T-helper 17 cell (primary cell): ENCODE measurements at regions not wholly inside any gene's neighbourhood (a gene's known extent, or its start where the extent isn't known, plus 50 kb on each side); places are given as distances from the start of the nearest gene placed in this dataset.

Source experiments
- ATAC-seq: fragments of 150-1000 bp; cut with Tn5 transposase; 2 replicates; pipeline ENCODE4 v1.10.0; 2021; ENCODE audit warnings: mild to moderate bottlenecking, moderate library complexity
- DNase-seq, 3 donors: peaks; one replicate each; pipeline versions ENCODE4 v3.0.0 to v3.0.0-alpha.2; 2020 to 2021
- H3K9me3 ChIP-seq: one replicate; pipeline ENCODE4 v1.7.0; 2013; ENCODE audit warnings: low read length, mild to moderate bottlenecking; ENCODE audit not compliant: control insufficient read depth, poor library complexity, severe bottlenecking
- H3K27ac Mint-ChIP-seq: one replicate; pipeline ENCODE4 v1.8.0; 2022; ENCODE audit warnings: mild to moderate bottlenecking, moderate library complexity, mixed read lengths
- H3K27me3 Mint-ChIP-seq: one replicate; pipeline ENCODE4 v1.8.0; 2022; ENCODE audit warnings: mixed read lengths
- H3K36me3 Mint-ChIP-seq: one replicate; pipeline ENCODE4 v1.8.0; 2022; ENCODE audit warnings: low read depth, mixed read lengths
- H3K4me1 Mint-ChIP-seq: one replicate; pipeline ENCODE4 v1.8.0; 2022; ENCODE audit warnings: mild to moderate bottlenecking, mixed read lengths
- H3K4me3 Mint-ChIP-seq: one replicate; pipeline ENCODE4 v1.8.0; 2022; ENCODE audit warnings: mild to moderate bottlenecking, moderate library complexity, mixed read lengths

DNA sequence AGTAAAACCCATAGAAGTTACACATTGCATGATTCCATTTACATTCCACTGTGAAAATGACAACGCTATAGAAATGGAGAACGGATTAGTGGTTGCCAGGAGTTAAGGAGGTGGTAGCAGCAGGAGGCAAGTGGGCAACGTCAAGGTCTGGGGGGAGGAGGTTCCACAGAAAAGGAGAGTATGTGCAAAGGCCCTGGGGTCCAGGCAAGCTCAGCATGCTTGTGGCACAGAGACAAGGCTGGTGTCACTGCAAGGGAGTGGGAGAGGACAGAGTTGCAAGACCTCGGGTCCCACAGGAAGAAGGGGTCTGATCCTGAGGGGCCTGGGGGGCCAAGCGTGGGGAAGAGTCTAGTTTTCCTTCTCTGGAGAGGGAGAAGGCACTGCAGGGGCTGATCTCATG, 240.8 kb downstream of the MN1 start:
- ATAC-seq (no peak), DNase-seq (no peak)
- Mint-ChIP-seq H3K36me3 (no peaks in the 10 kb centered on the region), H3K27ac (no peak overlapping the region), H3K4me1 (no peaks in the 10 kb centered on the region), H3K27me3 (no peaks in the 10 kb centered on the region), H3K4me3 (no peak overlapping the region)
- H3K9me3 ChIP-seq, result no peaks in the 10 kb centered on the region

DNA sequence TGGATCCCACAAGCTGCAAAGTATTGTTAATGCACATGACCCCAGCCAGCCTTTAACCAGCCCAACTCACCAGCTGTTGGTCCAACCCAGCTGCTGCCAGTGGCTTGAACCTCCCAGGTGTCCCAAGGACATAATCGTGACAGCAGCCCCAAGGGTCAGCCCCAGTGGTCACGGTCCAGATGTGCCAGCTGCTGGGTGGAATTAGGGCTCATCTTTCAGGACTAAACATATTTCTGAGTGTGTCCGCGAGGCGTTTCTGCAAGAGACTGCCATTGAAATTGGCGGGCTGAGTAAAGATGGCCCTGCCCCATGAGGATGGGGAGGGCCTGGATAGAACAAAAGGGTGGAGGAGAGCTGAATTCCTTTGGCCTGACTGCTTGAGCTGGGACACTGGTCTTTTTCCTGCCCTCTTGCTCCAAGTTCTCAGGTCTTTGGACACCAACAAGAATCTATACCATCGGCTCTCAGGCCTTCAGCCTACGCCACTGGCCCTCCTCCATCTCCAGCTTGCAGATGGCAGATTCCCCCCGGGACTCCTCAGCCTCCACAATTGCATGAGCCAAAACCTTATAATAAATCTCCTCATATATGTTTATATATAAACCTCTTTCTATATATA, 240.2 kb downstream of the MN1 start:
- H3K4me1 Mint-ChIP-seq, result no peaks in the 10 kb centered on the region

DNA sequence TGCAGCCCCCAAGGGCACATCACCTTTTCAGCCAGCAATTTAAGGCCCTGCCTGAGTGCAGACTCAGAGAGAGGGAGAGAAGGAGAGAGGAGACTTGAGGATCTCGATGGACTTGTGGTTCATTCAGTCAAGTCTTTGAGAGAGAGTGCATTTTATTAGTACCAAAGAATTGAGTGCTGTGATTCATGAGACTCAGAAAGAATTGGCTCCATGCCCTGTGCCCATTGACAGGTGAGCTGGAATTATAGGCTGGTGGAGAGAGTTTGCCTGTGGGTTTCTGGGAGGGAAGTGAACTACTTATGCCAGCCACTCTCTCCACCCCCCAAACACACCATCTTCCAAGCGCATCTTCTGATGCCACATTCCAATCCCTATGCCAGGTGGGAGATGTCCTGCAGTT, 236.8 kb downstream of the MN1 start:
- H3K27ac Mint-ChIP-seq, result no peak overlapping the region
- peaks cover 2% of the 10 kb centered on the region for H3K36me3 Mint-ChIP-seq
- ATAC-seq (no peak), DNase-seq (no peak)
- H3K27me3 Mint-ChIP-seq, result no peaks in the 10 kb centered on the region
- no peaks in the 10 kb centered on the region for H3K9me3 ChIP-seq
- H3K4me3 Mint-ChIP-seq, result no peak overlapping the region
- no peaks in the 10 kb centered on the region for H3K4me1 Mint-ChIP-seq

More for the DNA sequence above, 240.2 kb downstream of the MN1 start:
- H3K9me3 ChIP-seq, result no peaks in the 10 kb centered on the region
- Mint-ChIP-seq H3K27me3 (no peaks in the 10 kb centered on the region), H3K36me3 (no peaks in the 10 kb centered on the region), H3K27ac (no peak overlapping the region), H3K4me3 (no peak overlapping the region)
- ATAC-seq, result no peak
- DNase-seq, result no peak

DNA sequence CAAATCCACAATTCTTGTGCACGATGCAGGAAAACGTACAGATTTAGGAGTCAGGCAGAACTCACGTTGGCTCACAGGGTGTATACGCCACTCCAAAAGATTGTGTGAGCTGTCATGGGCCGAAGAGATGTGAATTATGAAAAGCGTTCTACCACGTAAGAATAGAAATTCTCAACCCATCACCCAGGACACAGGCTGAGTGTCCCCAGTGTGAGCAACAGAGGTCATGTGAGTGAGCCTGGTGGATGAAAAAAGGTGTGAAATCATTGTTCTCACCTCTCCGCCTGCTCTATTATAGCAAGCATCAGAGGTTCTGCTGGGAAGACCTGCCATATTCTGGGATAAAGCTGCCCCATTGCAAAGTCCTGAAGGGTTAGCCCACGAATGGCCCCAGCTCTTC, 235.0 kb downstream of the MN1 start:
- peaks cover 2% of the 10 kb centered on the region for H3K36me3 Mint-ChIP-seq
- no peaks in the 10 kb centered on the region for H3K27me3 Mint-ChIP-seq
- ATAC-seq (no peak), DNase-seq (no peak)
- no peaks in the 10 kb centered on the region for H3K9me3 ChIP-seq
- no peaks in the 10 kb centered on the region for H3K4me1 Mint-ChIP-seq
- H3K27ac Mint-ChIP-seq, result no peak overlapping the region
- H3K4me3 Mint-ChIP-seq, result no peak overlapping the region

DNA sequence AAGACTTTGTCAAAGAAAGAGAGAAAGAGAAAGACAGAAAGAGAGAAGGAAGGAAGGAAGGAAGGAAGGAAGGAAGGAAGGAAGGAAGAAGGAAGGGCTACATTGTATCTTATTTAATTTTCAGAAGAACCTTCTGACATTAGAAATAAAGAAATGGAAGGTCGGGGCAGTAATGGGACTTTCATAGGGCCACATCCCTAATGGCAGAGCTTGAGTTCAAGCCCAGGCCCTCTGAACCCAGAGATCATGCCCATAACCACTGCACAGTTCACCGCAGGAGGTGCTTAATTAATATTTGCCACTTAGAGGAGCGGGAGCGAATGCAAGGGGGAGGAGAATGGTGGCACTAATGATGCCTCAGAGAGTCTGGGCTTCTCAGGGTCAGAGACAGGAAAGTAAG, 233.3 kb downstream of the MN1 start:
- H3K4me3 Mint-ChIP-seq, result peak overlapping the region; percentile 46
- H3K27ac Mint-ChIP-seq, result no peak overlapping the region
- peaks cover 7% of the 10 kb centered on the region for H3K27me3 Mint-ChIP-seq
- DNase-seq, result no peak
- H3K9me3 ChIP-seq, result no peaks in the 10 kb centered on the region
- ATAC-seq, result no peak
- H3K4me1 Mint-ChIP-seq, result no peaks in the 10 kb centered on the region
- H3K36me3 Mint-ChIP-seq, result peaks cover 2% of the 10 kb centered on the region

DNA sequence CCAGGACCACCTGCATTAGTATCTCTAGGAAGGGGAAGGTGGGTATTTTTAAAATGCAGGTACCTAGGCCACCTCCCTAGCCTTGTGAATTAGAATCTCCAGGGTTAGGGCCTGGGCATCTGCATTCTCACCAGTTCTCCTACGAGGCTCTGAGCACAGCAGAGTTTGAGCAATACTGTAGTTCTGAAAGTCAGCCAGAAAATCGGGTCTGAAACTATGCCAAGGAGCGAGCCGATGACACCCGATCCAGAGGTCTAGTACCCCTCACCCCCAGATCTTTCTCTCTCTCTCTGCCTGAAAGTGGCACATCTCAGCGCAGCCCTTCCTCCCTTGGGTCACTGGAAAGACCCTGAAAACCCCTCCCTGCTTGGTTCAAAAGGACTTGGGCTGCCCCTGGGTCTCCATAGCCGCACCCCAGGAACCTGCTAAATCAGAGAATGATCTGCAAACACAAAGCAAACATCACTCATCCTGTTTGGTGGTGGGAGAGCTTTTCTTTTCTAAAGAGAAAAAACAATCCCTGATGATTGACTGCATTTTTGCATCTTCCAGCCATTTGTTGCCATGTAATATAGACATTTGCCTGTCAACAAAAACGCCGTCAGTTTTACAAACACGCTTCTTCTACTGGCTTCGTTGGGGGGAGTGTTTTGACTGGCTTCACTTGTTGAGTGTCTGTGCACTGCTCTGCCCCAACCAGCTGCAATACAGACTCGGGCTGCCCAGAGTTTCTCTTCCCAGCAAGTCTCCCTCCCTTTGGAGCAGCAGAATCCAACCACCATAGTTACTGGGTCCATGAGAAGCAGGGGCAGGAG, 229.9 kb downstream of the MN1 start:
- Mint-ChIP-seq H3K27me3 (peaks cover 21% of the 10 kb centered on the region), H3K27ac (no peak overlapping the region), H3K4me1 (no peaks in the 10 kb centered on the region), H3K36me3 (peaks cover 2% of the 10 kb centered on the region), H3K4me3 (no peak overlapping the region)
- DNase-seq (no peak), ATAC-seq (no peak)
- no peaks in the 10 kb centered on the region for H3K9me3 ChIP-seq

DNA sequence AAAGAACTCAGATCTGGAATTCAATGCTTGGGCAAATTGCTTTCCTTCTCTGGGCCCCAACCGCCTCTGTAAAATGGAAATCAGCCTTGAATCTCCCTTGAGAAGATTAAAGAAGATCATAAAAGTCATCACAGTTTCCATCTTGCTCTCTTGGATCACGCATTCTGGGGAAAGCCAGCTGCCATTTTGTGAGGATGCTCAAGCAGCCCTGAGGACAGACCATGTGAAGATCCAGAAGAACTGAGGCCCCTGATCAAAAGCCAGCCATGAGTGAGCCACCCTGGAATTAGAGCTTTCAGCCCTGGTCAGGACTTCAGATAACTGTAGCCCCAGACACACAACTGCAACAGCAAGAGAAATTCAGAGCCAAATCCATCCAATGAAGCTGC, 229.3 kb downstream of the MN1 start:
- no peak for ATAC-seq
- H3K4me3 Mint-ChIP-seq, result no peak overlapping the region

DNA sequence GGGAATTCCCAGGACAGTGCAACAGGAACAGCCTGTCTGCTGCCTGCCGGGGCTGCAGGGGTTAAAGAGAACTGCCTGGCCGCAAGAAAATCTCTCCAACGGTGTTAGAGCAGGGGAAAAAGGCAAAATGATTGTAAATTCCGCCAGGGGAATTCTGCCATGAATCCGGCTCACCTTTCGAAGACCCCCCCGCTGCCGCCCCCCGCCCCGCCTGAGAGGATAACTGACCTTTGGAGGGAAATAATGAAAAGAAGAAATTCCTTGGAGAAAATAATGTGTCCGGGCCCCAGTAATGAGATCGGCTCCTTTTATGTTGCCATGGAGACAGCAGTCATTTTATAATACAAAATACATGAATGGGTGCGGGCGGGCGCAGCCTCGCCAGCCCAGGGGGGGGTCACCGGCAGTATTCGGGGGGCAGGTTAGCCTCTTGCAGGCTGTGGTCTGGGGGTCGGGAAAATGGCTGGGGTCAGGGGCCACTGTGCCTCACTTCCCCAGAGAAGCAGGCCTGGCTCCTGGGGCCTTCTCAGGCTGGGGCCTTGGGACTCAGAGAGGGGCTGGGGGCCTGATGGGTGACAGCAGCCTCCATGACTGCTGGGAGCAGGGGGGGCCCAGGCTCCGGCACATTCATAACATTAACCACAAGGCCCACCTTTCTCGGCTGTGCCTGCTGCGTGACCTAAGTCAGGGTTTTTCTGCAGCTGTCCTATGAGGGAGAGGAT, 228.1 kb downstream of the MN1 start:
- no peaks in the 10 kb centered on the region for H3K4me1 Mint-ChIP-seq
- ATAC-seq (no peak), DNase-seq (no peak)
- H3K4me3 Mint-ChIP-seq, result no peak overlapping the region
- no peaks in the 10 kb centered on the region for H3K36me3 Mint-ChIP-seq
- H3K9me3 ChIP-seq, result no peaks in the 10 kb centered on the region
- H3K27me3 Mint-ChIP-seq, result peaks cover 21% of the 10 kb centered on the region
- H3K27ac Mint-ChIP-seq, result no peak overlapping the region

More for the DNA sequence above, 229.3 kb downstream of the MN1 start:
- no peak for DNase-seq
- Mint-ChIP-seq H3K27ac (no peak overlapping the region), H3K4me1 (no peaks in the 10 kb centered on the region), H3K27me3 (peaks cover 21% of the 10 kb centered on the region), H3K36me3 (peaks cover 2% of the 10 kb centered on the region)
- no peaks in the 10 kb centered on the region for H3K9me3 ChIP-seq

DNA sequence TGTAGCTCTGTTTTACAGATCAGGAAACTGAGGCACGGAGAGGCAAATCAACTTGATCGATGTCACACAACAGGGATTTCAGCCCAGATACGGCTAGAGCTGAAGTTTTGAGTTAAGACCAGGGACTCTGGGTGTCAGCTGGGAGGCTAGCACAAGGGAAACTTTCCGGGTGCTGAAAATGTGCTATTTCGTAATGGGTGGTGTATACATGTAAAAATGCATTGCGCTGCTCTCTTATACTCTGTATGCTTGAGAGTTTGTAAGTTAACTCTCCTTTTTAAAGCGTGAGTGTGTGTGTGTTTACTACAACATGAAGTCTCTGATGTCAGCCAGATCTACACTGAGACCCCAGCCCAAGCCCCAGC, 227.6 kb downstream of the MN1 start:
- Mint-ChIP-seq H3K27ac (no peak overlapping the region), H3K4me1 (no peaks in the 10 kb centered on the region), H3K4me3 (no peak overlapping the region), H3K36me3 (no peaks in the 10 kb centered on the region), H3K27me3 (peaks cover 23% of the 10 kb centered on the region)
- H3K9me3 ChIP-seq, result no peaks in the 10 kb centered on the region
- DNase-seq (no peak), ATAC-seq (no peak)

DNA sequence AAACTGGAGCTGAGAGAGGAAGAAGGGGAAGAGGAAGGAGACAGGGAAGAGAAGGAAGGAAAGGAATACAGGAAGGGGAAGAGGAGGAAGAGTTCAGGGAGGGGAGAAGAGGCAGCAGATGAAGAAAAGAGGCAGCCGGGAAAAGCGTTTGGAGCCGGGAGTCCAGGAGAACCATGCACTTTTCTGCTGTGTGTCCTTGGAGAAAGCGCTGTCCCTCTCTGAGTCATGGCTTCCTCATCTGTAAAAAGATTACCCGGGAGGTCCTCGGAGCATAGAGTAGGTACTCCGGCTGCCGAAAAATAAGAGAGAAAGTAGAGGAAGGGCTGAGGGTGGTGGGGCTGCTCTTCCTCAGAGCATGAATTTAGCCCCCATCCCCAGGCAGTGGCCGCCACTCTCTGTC, 226.9 kb downstream of the MN1 start:
- DNase-seq (no peak), ATAC-seq (no peak)
- H3K27ac Mint-ChIP-seq, result no peak overlapping the region
- no peak overlapping the region for H3K4me3 Mint-ChIP-seq
- peaks cover 29% of the 10 kb centered on the region for H3K27me3 Mint-ChIP-seq
- no peaks in the 10 kb centered on the region for H3K9me3 ChIP-seq
- H3K4me1 Mint-ChIP-seq, result no peaks in the 10 kb centered on the region
- H3K36me3 Mint-ChIP-seq, result no peaks in the 10 kb centered on the region

DNA sequence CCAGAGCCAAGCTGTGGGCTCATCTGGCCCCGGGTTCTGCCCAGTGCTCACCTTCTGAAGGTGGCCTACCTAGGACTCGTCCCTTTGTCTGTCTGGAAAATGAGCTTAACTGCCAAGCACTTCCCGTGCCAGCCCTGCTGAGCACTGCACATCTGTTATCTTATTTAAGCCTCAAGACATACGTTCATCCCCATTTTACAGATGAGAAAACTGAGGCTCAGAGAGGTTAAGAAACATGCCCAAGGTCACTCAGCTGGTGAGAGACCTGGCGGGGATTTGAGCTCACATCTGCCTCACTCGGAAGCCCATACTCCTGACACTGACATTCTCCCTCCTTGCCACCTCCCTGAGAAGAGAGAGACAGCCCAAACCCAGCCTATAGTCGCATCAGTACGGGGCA, 226.2 kb downstream of the MN1 start:
- Mint-ChIP-seq H3K27me3 (peaks cover 33% of the 10 kb centered on the region), H3K4me1 (no peaks in the 10 kb centered on the region), H3K27ac (no peak overlapping the region), H3K36me3 (no peaks in the 10 kb centered on the region), H3K4me3 (no peak overlapping the region)
- ATAC-seq (no peak), DNase-seq (no peak)
- H3K9me3 ChIP-seq, result no peaks in the 10 kb centered on the region

DNA sequence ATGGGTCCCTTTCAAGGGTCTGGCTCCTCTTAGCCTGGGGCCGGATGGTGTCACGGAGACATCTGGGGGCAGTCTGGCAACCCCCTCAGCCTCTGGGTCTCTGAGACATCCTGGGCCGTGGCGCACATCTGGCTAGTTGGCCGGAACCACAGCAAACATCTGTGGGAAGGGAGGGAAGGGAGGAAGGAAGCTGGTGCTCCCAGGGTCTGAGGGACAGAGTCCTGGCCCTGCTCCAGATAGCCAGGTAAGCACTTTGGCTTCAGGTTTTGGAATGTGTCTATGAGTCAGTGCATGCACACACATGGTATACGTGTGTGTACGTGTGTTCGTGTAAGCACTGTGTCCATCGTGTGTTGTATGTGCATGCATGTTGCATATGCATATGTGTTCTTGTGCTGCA, 225.1 kb downstream of the MN1 start:
- Mint-ChIP-seq H3K27me3 (peaks cover 44% of the 10 kb centered on the region), H3K36me3 (no peaks in the 10 kb centered on the region), H3K4me3 (no peak overlapping the region), H3K4me1 (no peaks in the 10 kb centered on the region), H3K27ac (no peak overlapping the region)
- ATAC-seq (no peak), DNase-seq (no peak)
- no peaks in the 10 kb centered on the region for H3K9me3 ChIP-seq

DNA sequence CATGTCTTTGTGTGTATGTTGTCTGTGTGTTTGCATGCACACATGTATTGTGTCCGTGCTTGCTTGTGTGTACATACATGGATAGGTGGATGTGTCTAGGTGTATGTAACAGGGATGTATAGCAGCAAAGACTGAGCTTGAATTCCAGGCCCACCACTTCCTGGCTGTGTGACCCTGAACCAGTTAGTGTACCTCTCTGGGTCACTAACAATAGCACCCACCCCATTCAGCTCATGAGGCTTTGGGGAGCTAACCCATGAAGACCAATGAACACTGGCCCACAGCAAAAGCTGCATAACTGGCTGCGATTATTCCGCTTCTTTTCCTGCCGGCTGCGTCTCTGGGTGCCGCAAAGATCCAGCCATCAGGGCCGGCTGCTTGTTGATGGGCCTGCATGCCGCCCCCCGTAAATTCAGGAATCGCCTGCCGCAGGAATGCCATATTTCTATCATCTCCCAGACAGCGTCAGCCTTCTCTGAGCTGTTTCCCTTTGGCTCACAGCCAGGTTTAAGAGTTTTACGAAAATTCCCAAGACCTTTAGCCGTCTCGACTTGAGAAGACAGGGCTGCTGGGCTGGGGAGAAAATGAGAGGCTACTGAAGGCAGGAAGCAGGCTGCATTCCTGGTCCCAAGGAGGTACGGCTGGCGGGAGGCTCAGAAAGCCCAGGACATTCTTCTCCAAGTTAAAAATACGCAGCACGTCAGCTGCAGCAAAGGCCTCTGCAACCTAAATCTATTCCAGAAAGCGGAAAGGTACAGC, 224.6 kb downstream of the MN1 start:
- no peaks in the 10 kb centered on the region for H3K4me1 Mint-ChIP-seq
- peaks cover 48% of the 10 kb centered on the region for H3K27me3 Mint-ChIP-seq
- no peak for DNase-seq
- H3K27ac Mint-ChIP-seq, result no peak overlapping the region
- no peaks in the 10 kb centered on the region for H3K9me3 ChIP-seq
- no peak for ATAC-seq
- H3K4me3 Mint-ChIP-seq, result no peak overlapping the region
- no peaks in the 10 kb centered on the region for H3K36me3 Mint-ChIP-seq
